ENCODE measurements at regions not wholly inside any gene's neighbourhood (a gene's known extent, or its start where the extent isn't known, plus 50 kb on each side); places are given as distances from the start of the nearest gene placed in this dataset.
"Not testable (repeated sequence)": the region's sequence is repeated elsewhere in the genome, so short reads cannot be mapped to it uniquely, and the experiment has no call there.

DNA sequence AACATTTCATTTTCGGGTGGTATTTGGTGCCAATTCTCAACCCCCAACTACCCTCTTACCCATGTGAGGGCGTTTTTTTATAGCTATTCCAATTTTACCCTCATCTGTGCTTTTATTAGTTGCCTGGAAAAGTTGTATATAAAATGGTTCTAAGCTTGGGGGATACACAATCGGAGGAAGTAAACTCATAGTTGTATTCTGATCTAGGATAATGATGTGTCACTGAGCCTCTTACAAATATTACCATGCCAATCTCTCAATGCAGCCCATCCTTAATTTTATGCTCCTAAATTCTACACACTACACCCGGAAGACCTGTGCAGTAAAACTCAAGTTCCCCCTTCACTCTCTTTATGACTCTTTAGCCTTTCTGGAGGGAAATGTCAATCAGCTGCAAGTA lies 1206.5 kb upstream of the FLRT2 start:
- no peak for ATAC-seq (ENCODE audit: low read depth)
- no peak overlapping the region for H3K4me3 ChIP-seq (ENCODE audit: severe bottlenecking)
- no peaks in the 10 kb centered on the region for H3K9me3 ChIP-seq (ENCODE audit: severe bottlenecking)
- peak overlapping the region; percentile 64 for H3K27ac ChIP-seq (ENCODE audit: poor library complexity, severe bottlenecking)
- DNase-seq (ENCODE audit: low spot score): no peak
- H3K36me3 ChIP-seq (ENCODE audit: low read depth): no peaks in the 10 kb centered on the region
- H3K4me1 ChIP-seq (ENCODE audit: insufficient read depth, poor library complexity, severe bottlenecking): peaks cover 7% of the 10 kb centered on the region
- H3K27me3 ChIP-seq (ENCODE audit: insufficient read depth, poor library complexity, severe bottlenecking): no peaks in the 10 kb centered on the region
- TF ChIP-seq, protein P1, sequence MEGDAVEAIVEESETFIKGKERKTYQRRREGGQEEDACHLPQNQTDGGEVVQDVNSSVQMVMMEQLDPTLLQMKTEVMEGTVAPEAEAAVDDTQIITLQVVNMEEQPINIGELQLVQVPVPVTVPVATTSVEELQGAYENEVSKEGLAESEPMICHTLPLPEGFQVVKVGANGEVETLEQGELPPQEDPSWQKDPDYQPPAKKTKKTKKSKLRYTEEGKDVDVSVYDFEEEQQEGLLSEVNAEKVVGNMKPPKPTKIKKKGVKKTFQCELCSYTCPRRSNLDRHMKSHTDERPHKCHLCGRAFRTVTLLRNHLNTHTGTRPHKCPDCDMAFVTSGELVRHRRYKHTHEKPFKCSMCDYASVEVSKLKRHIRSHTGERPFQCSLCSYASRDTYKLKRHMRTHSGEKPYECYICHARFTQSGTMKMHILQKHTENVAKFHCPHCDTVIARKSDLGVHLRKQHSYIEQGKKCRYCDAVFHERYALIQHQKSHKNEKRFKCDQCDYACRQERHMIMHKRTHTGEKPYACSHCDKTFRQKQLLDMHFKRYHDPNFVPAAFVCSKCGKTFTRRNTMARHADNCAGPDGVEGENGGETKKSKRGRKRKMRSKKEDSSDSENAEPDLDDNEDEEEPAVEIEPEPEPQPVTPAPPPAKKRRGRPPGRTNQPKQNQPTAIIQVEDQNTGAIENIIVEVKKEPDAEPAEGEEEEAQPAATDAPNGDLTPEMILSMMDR (IDR thresholded peaks at IDR 0.05; ENCODE audit: poor library complexity, severe bottlenecking): no peak

DNA sequence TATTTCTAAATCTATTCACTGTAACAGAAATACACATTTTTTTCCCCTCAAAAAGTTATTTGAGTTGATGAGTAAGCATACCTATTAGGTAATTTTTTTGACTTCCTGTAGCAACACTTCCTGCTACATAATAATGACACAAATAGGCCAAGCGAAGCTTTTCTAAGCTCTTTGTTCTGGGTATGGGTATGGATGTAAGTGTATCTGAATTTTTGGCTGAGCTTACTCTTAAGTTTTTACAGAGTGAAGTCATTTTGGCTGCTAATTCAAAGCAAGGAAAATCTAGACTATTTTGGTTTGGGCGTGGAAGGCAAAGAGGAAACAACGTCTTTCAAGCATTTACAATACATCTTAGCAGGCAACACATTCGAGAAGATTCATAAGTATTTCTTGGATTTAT lies 1206.0 kb upstream of the FLRT2 start:
- Histone ChIP-seq H3K4me1 (ENCODE audit: insufficient read depth, poor library complexity, severe bottlenecking) (peaks cover 7% of the 10 kb centered on the region), H3K9me3 (ENCODE audit: severe bottlenecking) (no peaks in the 10 kb centered on the region), H3K27ac (ENCODE audit: poor library complexity, severe bottlenecking) (peak overlapping the region; percentile 64), H3K4me3 (ENCODE audit: severe bottlenecking) (no peak overlapping the region), H3K36me3 (ENCODE audit: low read depth) (no peaks in the 10 kb centered on the region), H3K27me3 (ENCODE audit: insufficient read depth, poor library complexity, severe bottlenecking) (no peaks in the 10 kb centered on the region)
- DNase-seq (ENCODE audit: low spot score) (no peak), ATAC-seq (ENCODE audit: low read depth) (peak; percentile 82)
- TF ChIP-seq, protein P1 (IDR thresholded peaks at IDR 0.05; ENCODE audit: poor library complexity, severe bottlenecking): no peak

DNA sequence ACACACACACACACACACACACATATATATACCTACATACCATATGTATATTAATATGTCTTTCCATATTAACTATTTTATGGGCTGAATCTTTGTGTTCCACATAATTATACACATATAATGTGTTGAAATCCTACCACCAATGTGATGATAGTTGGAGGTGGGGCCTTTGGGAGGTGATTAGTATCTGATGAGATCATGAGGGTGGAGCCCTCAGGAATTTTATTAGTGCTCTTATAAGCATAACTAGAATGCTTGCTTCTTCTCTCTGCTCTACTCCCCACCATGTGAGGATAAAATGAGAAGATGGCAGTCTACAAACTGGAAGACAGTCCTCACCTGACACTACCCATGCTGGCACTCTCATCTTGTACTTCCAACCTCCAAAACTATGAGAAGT lies 1193.5 kb upstream of the FLRT2 start:
- Histone ChIP-seq H3K36me3 (ENCODE audit: low read depth) (no peaks in the 10 kb centered on the region), H3K27ac (ENCODE audit: poor library complexity, severe bottlenecking) (no peak overlapping the region), H3K4me3 (ENCODE audit: severe bottlenecking) (no peak overlapping the region), H3K4me1 (ENCODE audit: insufficient read depth, poor library complexity, severe bottlenecking) (no peaks in the 10 kb centered on the region), H3K9me3 (ENCODE audit: severe bottlenecking) (no peaks in the 10 kb centered on the region), H3K27me3 (ENCODE audit: insufficient read depth, poor library complexity, severe bottlenecking) (no peaks in the 10 kb centered on the region)
- TF ChIP-seq, protein P1 (IDR thresholded peaks at IDR 0.05; ENCODE audit: poor library complexity, severe bottlenecking): no peak
- no peak for DNase-seq (ENCODE audit: low spot score)
- ATAC-seq (ENCODE audit: low read depth): no peak

DNA sequence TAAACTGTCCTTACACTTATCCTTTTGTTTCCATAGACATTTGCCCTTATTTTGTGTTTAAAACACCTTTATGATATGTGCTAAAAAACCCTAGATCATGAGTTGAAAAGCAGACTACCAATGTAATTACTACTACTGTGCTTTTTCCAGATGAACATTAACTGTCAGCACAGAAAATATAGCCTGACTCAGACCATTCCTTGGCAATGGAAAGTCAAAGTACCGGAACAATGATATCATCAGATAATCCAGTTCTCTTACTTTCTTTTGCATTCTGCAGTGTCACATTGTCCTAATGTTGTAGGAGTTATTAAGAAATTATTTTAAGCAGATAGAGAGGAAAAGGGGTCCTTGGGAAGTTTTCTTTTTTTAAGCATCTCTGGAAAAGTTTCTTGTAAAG lies 1189.0 kb upstream of the FLRT2 start:
- no peak for DNase-seq (ENCODE audit: low spot score)
- TF ChIP-seq, protein P1 (IDR thresholded peaks at IDR 0.05; ENCODE audit: poor library complexity, severe bottlenecking): no peak
- 0 out of 3 replicates have a peak, but pooled peaks have one; percentile 49 for ATAC-seq (ENCODE audit: low read depth)

DNA sequence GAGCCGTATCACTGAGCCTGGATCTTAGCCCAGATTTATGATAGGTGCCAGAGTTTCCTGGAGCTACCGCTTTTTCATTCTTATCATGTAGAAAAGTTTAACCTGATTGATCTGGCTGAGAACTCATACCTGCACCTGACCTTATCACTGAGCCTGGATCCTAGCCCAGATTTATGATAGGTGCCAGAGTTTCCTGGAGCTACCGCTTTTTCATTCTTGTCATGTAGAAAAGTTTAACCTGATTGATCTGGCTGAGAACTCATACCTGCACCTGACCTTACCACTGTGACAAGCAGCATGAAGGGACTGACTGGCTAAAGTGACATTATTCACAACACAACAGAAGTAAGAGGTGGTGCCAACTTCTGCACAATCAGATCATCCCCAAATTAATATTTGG lies 1188.1 kb upstream of the FLRT2 start:
- not testable (repeated sequence) for DNase-seq (ENCODE audit: low spot score); H3K4me3 ChIP-seq (ENCODE audit: severe bottlenecking); H3K4me1 ChIP-seq (ENCODE audit: insufficient read depth, poor library complexity, severe bottlenecking); H3K36me3 ChIP-seq (ENCODE audit: low read depth); H3K27ac ChIP-seq (ENCODE audit: poor library complexity, severe bottlenecking); H3K27me3 ChIP-seq (ENCODE audit: insufficient read depth, poor library complexity, severe bottlenecking); ATAC-seq (ENCODE audit: low read depth); H3K9me3 ChIP-seq (ENCODE audit: severe bottlenecking)

More for the DNA sequence above, 1189.0 kb upstream of the FLRT2 start:
- H3K9me3 ChIP-seq (ENCODE audit: severe bottlenecking): no peaks in the 10 kb centered on the region
- H3K27me3 ChIP-seq (ENCODE audit: insufficient read depth, poor library complexity, severe bottlenecking): no peaks in the 10 kb centered on the region
- H3K4me1 ChIP-seq (ENCODE audit: insufficient read depth, poor library complexity, severe bottlenecking): no peaks in the 10 kb centered on the region
- H3K36me3 ChIP-seq (ENCODE audit: low read depth): no peaks in the 10 kb centered on the region
- H3K4me3 ChIP-seq (ENCODE audit: severe bottlenecking): no peak overlapping the region
- H3K27ac ChIP-seq (ENCODE audit: poor library complexity, severe bottlenecking): no peak overlapping the region

All from RWPE2 (cell line).